OCI-LY7 (cell line): ENCODE measurements at regions not wholly inside any gene's neighbourhood (a gene's known extent, or its start where the extent isn't known, plus 50 kb on each side); places are given as distances from the start of the nearest gene placed in this dataset.

Experiments
- BruUV-seq: library from RNA; stranded (reverse); fragments of 400-500 nt; replicated peaks from 2 replicates; lab custom pipeline; 2021; lab: Mats Ljungman, UMichigan
- CTCF ChIA-PET: fragments of 300-600 bp; sonication (Branson Sonifier 250); formaldehyde crosslinking; loops from one replicate; lab custom pipeline; 2022; ENCODE audit warnings: antibody characterized with exemption; ENCODE audit not compliant: unreplicated experiment; lab: Charles Lee
- POLR2A ChIA-PET: fragments of 300-600 bp; sonication (Branson Sonifier 250); formaldehyde crosslinking; loops from one replicate; lab custom pipeline; 2022; ENCODE audit warnings: antibody characterized with exemption; lab: Charles Lee
- DNase-seq: peaks from one replicate; pipeline ENCODE4 v3.0.0-alpha.2; 2015; ENCODE audit warnings: low spot score
- H2AFZ ChIP-seq: fragments of 200-600 bp; sonication (generic), shearing (Covaris generic); 2 replicates; pipeline ENCODE4 v1.6.1; 2014; ENCODE audit warnings: mild to moderate bottlenecking, antibody characterized with exemption, low read length, moderate library complexity
- H3K27ac ChIP-seq: fragments of 200-600 bp; sonication (generic); 2 replicates; pipeline ENCODE4 v1.5.1; 2014; ENCODE audit warnings: mixed run types, low read depth, mild to moderate bottlenecking, moderate library complexity, low read length, inconsistent platforms; ENCODE audit not compliant: poor library complexity, severe bottlenecking
- H3K36me3 ChIP-seq: fragments of 200-600 bp; sonication (generic); 2 replicates; pipeline ENCODE4 v1.6.1; 2014; ENCODE audit warnings: mild to moderate bottlenecking, antibody characterized with exemption, low read length, moderate library complexity, mixed read lengths; ENCODE audit not compliant: insufficient read depth
- H3K4me1 ChIP-seq: fragments of 200-600 bp; sonication (generic); 2 replicates; pipeline ENCODE4 v1.5.1; 2014; ENCODE audit warnings: mild to moderate bottlenecking, low read length; ENCODE audit not compliant: insufficient read depth, poor library complexity, severe bottlenecking
- H3K4me2 ChIP-seq: fragments of 200-600 bp; sonication (generic); 2 replicates; pipeline ENCODE4 v1.6.1; 2014; ENCODE audit warnings: mild to moderate bottlenecking, low read length
- H3K4me3 ChIP-seq: fragments of 200-600 bp; sonication (generic); 2 replicates; pipeline ENCODE4 v1.5.1; 2014; ENCODE audit warnings: mild to moderate bottlenecking, low read depth, low read length; ENCODE audit not compliant: poor library complexity, severe bottlenecking
- H3K79me2 ChIP-seq: fragments of 200-600 bp; sonication (generic); 2 replicates; pipeline ENCODE4 v1.6.1; 2016; ENCODE audit warnings: low read depth, mild to moderate bottlenecking, low read length, moderate library complexity, mixed read lengths; ENCODE audit not compliant: insufficient read depth
- H3K9me2 ChIP-seq: fragments of 200-600 bp; sonication (generic); 2 replicates; pipeline ENCODE4 v1.6.1; 2016; ENCODE audit warnings: mild to moderate bottlenecking, low read length, mixed read lengths; ENCODE audit not compliant: insufficient read depth
- H3K9me3 ChIP-seq: fragments of 200-600 bp; sonication (generic); 2 replicates; pipeline ENCODE4 v1.6.1; 2014; ENCODE audit warnings: mild to moderate bottlenecking, mixed run types, low read length, mixed read lengths
- H4K20me1 ChIP-seq: fragments of 200-600 bp; sonication (generic); 2 replicates; pipeline ENCODE4 v1.6.1; 2014; ENCODE audit warnings: mild to moderate bottlenecking, antibody characterized with exemption, low read length, moderate library complexity, mixed read lengths; ENCODE audit not compliant: insufficient read depth
- EZH2phosphoT487 ChIP-seq: fragments of 200-600 bp; sonication (generic); IDR thresholded peaks from 2 replicates; pipeline ENCODE4 v1.6.1; 2018; ENCODE audit warnings: low read depth, borderline replicate concordance, mild to moderate bottlenecking, mixed run types, antibody characterized with exemption, low read length, moderate library complexity, mixed read lengths
- intact Hi-C: fragments of 100-400 bp; cut with micrococcal nuclease; formaldehyde crosslinking; loops from one replicate; pipeline ENCODE4 v1.10.0; 2022; ENCODE audit not compliant: unreplicated experiment
- TF ChIP-seq, protein P1 (sequence below): fragments of 200-600 bp; sonication (generic); conservative IDR thresholded peaks from 2 replicates; pipeline ENCODE4 v1.5.1; 2014; ENCODE audit warnings: mild to moderate bottlenecking, antibody characterized with exemption, low read length, moderate library complexity, mixed read lengths

- no peaks in the 10 kb centered on the region for H3K4me1 ChIP-seq
- POLR2A ChIA-PET, result no interaction called here
- H3K79me2 ChIP-seq, result no peaks in the 10 kb centered on the region
- no peak overlapping the region for H3K4me2 ChIP-seq
- TF ChIP-seq, protein P1, sequence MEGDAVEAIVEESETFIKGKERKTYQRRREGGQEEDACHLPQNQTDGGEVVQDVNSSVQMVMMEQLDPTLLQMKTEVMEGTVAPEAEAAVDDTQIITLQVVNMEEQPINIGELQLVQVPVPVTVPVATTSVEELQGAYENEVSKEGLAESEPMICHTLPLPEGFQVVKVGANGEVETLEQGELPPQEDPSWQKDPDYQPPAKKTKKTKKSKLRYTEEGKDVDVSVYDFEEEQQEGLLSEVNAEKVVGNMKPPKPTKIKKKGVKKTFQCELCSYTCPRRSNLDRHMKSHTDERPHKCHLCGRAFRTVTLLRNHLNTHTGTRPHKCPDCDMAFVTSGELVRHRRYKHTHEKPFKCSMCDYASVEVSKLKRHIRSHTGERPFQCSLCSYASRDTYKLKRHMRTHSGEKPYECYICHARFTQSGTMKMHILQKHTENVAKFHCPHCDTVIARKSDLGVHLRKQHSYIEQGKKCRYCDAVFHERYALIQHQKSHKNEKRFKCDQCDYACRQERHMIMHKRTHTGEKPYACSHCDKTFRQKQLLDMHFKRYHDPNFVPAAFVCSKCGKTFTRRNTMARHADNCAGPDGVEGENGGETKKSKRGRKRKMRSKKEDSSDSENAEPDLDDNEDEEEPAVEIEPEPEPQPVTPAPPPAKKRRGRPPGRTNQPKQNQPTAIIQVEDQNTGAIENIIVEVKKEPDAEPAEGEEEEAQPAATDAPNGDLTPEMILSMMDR, result no peak
- TF ChIP-seq EZH2phosphoT487, result no peak
- no peak overlapping the region for H3K4me3 ChIP-seq
- H4K20me1 ChIP-seq, result no peaks in the 10 kb centered on the region
- no peaks in the 10 kb centered on the region for H3K9me2 ChIP-seq
- no peak for DNase-seq
- BruUV-seq, result no TSS peak
- no peak overlapping the region for H3K27ac ChIP-seq
- CTCF ChIA-PET, result no interaction called here
- H3K36me3 ChIP-seq, result no peaks in the 10 kb centered on the region
- no peak overlapping the region for H2AFZ ChIP-seq
- no peaks in the 10 kb centered on the region for H3K9me3 ChIP-seq
- intact Hi-C loops, result no loop called here
Observed at GRCh38 chr22:34604312-34604711, 461.6 kb upstream of the ISX start.

DNA sequence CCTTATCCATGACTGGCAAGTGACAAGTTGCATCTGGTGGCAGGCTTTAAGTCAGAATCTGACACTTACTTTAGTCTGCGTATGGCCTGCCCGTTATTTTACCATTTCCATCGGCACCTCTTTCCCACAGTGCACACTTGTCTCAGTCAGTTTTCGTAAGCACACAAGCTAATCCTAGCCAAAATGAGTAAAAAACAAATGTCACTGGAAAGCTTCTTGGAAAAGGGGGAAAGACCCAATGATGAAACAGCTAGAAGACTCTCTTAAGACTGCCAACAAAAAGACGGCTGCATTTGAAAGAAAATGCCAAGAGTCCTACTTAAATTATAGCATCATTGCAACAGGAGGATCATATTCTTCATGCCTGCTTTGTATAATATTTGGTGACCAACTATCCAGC is 457.9 kb upstream of the ISX start:
- Histone ChIP-seq H3K4me1 (no peaks in the 10 kb centered on the region), H3K4me2 (no peak overlapping the region), H3K79me2 (no peaks in the 10 kb centered on the region), H3K9me2 (no peaks in the 10 kb centered on the region), H4K20me1 (no peaks in the 10 kb centered on the region), H3K4me3 (no peak overlapping the region), H2AFZ (no peak overlapping the region), H3K27ac (no peak overlapping the region), H3K9me3 (no peaks in the 10 kb centered on the region), H3K36me3 (no peaks in the 10 kb centered on the region)
- TF ChIP-seq EZH2phosphoT487, result no peak
- TF ChIP-seq, protein P1, result no peak
- no TSS peak for BruUV-seq
- no peak for DNase-seq
- intact Hi-C loops, result no loop called here
- POLR2A ChIA-PET, result no interaction called here
- CTCF ChIA-PET, result no interaction called here

GRCh38 chr22:34608540-34609115 is 457.3 kb upstream of the ISX start:
- no peak for DNase-seq
- no peak overlapping the region for H3K27ac ChIP-seq
- no peaks in the 10 kb centered on the region for H3K9me3 ChIP-seq
- no peak overlapping the region for H3K4me2 ChIP-seq
- no peaks in the 10 kb centered on the region for H3K4me1 ChIP-seq
- intact Hi-C loops, result no loop called here
- H3K79me2 ChIP-seq, result no peaks in the 10 kb centered on the region
- CTCF ChIA-PET, result no interaction called here
- no peak overlapping the region for H2AFZ ChIP-seq
- H3K9me2 ChIP-seq, result no peaks in the 10 kb centered on the region
- H4K20me1 ChIP-seq, result no peaks in the 10 kb centered on the region
- no TSS peak for BruUV-seq
- H3K36me3 ChIP-seq, result no peaks in the 10 kb centered on the region
- no peak overlapping the region for H3K4me3 ChIP-seq
- TF ChIP-seq, protein P1, result no peak
- TF ChIP-seq EZH2phosphoT487, result no peak
- POLR2A ChIA-PET, result no interaction called here
